Gastrocnemius medialis (tissue), 4 donors: ENCODE measurements at regions not wholly inside any gene's neighbourhood (a gene's known extent, or its start where the extent isn't known, plus 50 kb on each side); places are given as distances from the start of the nearest gene placed in this dataset.

Source experiments
- ATAC-seq, 2 donors: fragments of 150-250 bp; one replicate each; pipeline ENCODE4 v1.9.1; 2016
- DNase-seq, 2 donors: peaks; one replicate each; pipeline ENCODE4 v3.0.0-alpha.2; 2019
- H3K27ac ChIP-seq, 4 donors: fragments of 200-600 bp; sonication (generic); 1 replicate in 1 of 4; 2 replicates in 3 of 4; pipeline ENCODE4 v1.5.1; 2016 to 2018; ENCODE audit warnings: mild to moderate bottlenecking in 2 of 4, moderate library complexity in 1 of 4
- H3K27me3 ChIP-seq, 3 donors: fragments of 200-600 bp; sonication (generic) in 2 of 3; 1 replicate in 1 of 3; 2 replicates in 2 of 3; pipeline versions ENCODE4 v1.5.1 to v1.6.0; 2016 to 2019; ENCODE audit warnings: mild to moderate bottlenecking in 1 of 3, moderate library complexity in 1 of 3
- H3K36me3 ChIP-seq, 2 donors: fragments of 200-600 bp; sonication (generic) in 1 of 2; one replicate each; pipeline ENCODE4 v1.5.1; 2017 to 2018
- H3K4me1 ChIP-seq, 2 donors: fragments of 200-600 bp; sonication (generic) in 1 of 2; one replicate each; pipeline ENCODE4 v1.5.1; 2016 to 2017; ENCODE audit warnings: mild to moderate bottlenecking in 2 of 2
- H3K4me3 ChIP-seq, 4 donors: fragments of 200-600 bp; sonication (generic) in 3 of 4; 1 replicate in 1 of 4; 2 replicates in 3 of 4; pipeline ENCODE4 v1.5.1; 2016 to 2019; ENCODE audit warnings: mild to moderate bottlenecking in 2 of 4
- H3K9me3 ChIP-seq, 3 donors: fragments of 200-600 bp; sonication (generic) in 2 of 3; 1 replicate in 1 of 3; 2 replicates in 2 of 3; pipeline ENCODE4 v1.5.1; 2016 to 2019
- CTCF ChIP-seq, 5 experiments: fragments of 450-650 bp in 3 of 5; fragments of 200-600 bp in 2 of 5; sonication (generic) in 2 of 5; IDR thresholded peaks in 4 of 5; conservative IDR thresholded peaks in 1 of 5; 1 replicate in 4 of 5; 2 replicates in 1 of 5; pipeline ENCODE4 v1.5.1; 2016 to 2019; ENCODE audit warnings: antibody characterized with exemption in 5 of 5, mild to moderate bottlenecking in 3 of 5, moderate library complexity in 3 of 5
- POLR2A ChIP-seq, 2 donors: fragments of 450-650 bp; IDR thresholded peaks; one replicate each; pipeline ENCODE4 v1.6.1; 2017; ENCODE audit warnings: antibody characterized with exemption in 2 of 2, mild to moderate bottlenecking in 2 of 2, moderate library complexity in 2 of 2
- in situ Hi-C, 4 donors: fragments of 200-750 bp; cut with MboI; loops; one replicate each; pipeline versions ENCODE4 v1.15.0 to v1.8.0; 2017; ENCODE audit warnings: low sequenced_read_pairs in 4 of 4
- intact Hi-C: fragments of 100-400 bp; cut with DNase I; formaldehyde crosslinking; loops from one replicate; pipeline ENCODE4 v1.15.1; 2023; ENCODE audit warnings: low total_unique reads

- H3K27me3 ChIP-seq: peaks cover 0 to under 1% (median 0%) of the 10 kb centered on the region in 3 donors
- ATAC-seq (no peak), DNase-seq (no peak)
- no peaks in the 10 kb centered on the region for H3K4me1 ChIP-seq
- no peaks in the 10 kb centered on the region for H3K36me3 ChIP-seq
- H3K9me3 ChIP-seq: no peaks in the 10 kb centered on the region
- in situ Hi-C loops (no loop called here), intact Hi-C loops (no loop called here)
- H3K4me3 ChIP-seq: no peak overlapping the region
- TF ChIP-seq POLR2A (IDR thresholded peaks at IDR 0.05) (no peak), CTCF (IDR thresholded peaks at IDR 0.05 in 4 of 5, conservative IDR thresholded peaks at IDR 0.05 in 1 of 5) (no peak)
- H3K27ac ChIP-seq: no peak overlapping the region
Measured at GRCh38 chr10:8327140-8327423, 272.6 kb downstream of the GATA3 start.

- DNase-seq: no peak
- Histone ChIP-seq H3K36me3 (no peaks in the 10 kb centered on the region), H3K4me3 (no peak overlapping the region), H3K27ac (no peak overlapping the region), H3K9me3 (no peaks in the 10 kb centered on the region), H3K27me3 (peaks cover 3 to 6% (median 5%) of the 10 kb centered on the region in 3 donors), H3K4me1 (peaks cover 4% of the 10 kb centered on the region in 2 donors)
- ATAC-seq: no peak
- TF ChIP-seq POLR2A (IDR thresholded peaks at IDR 0.05) (no peak), CTCF (IDR thresholded peaks at IDR 0.05 in 4 of 5, conservative IDR thresholded peaks at IDR 0.05 in 1 of 5) (no peak)
- in situ Hi-C loops: no loop called here
- intact Hi-C loops: no loop called here
Measured at GRCh38 chr10:8331387-8331786, 276.9 kb downstream of the GATA3 start.

GRCh38 chr10:8331896-8332729, 277.6 kb downstream of the GATA3 start:
- no peak for TF ChIP-seq POLR2A (IDR thresholded peaks at IDR 0.05)
- TF ChIP-seq CTCF (IDR thresholded peaks at IDR 0.05 in 4 of 5, conservative IDR thresholded peaks at IDR 0.05 in 1 of 5): no peak
- H3K4me3 ChIP-seq: peak overlapping the region; percentile 10 to 46 (median 23)
- H3K27ac ChIP-seq: no peak overlapping the region
- intact Hi-C loops (no loop called here), in situ Hi-C loops (no loop called here)
- ATAC-seq (no peak), DNase-seq (peak in 1 of 2 donors; percentile 15)
- H3K9me3 ChIP-seq: no peaks in the 10 kb centered on the region
- H3K27me3 ChIP-seq: peaks cover 3 to 6% (median 5%) of the 10 kb centered on the region in 3 donors
- H3K4me1 ChIP-seq: peaks cover 4% of the 10 kb centered on the region in 2 donors
- H3K36me3 ChIP-seq: no peaks in the 10 kb centered on the region

GRCh38 chr10:8332730-8333111, 278.2 kb downstream of the GATA3 start:
- in situ Hi-C loops (no loop called here), intact Hi-C loops (no loop called here)
- Histone ChIP-seq H3K36me3 (no peaks in the 10 kb centered on the region), H3K9me3 (no peaks in the 10 kb centered on the region), H3K27ac (no peak overlapping the region), H3K4me3 (peak overlapping the region; percentile 10 to 46 (median 23)), H3K4me1 (peaks cover 4% of the 10 kb centered on the region in 2 donors), H3K27me3 (peaks cover 3 to 6% (median 5%) of the 10 kb centered on the region in 3 donors)
- TF ChIP-seq POLR2A (IDR thresholded peaks at IDR 0.05) (no peak), CTCF (IDR thresholded peaks at IDR 0.05 in 4 of 5, conservative IDR thresholded peaks at IDR 0.05 in 1 of 5) (no peak)
- DNase-seq: no peak
- no peak for ATAC-seq
